ENCODE measurements at regions not wholly inside any gene's neighbourhood (a gene's known extent, or its start where the extent isn't known, plus 50 kb on each side); places are given as distances from the start of the nearest gene placed in this dataset.

- TF ChIP-seq, protein P1, sequence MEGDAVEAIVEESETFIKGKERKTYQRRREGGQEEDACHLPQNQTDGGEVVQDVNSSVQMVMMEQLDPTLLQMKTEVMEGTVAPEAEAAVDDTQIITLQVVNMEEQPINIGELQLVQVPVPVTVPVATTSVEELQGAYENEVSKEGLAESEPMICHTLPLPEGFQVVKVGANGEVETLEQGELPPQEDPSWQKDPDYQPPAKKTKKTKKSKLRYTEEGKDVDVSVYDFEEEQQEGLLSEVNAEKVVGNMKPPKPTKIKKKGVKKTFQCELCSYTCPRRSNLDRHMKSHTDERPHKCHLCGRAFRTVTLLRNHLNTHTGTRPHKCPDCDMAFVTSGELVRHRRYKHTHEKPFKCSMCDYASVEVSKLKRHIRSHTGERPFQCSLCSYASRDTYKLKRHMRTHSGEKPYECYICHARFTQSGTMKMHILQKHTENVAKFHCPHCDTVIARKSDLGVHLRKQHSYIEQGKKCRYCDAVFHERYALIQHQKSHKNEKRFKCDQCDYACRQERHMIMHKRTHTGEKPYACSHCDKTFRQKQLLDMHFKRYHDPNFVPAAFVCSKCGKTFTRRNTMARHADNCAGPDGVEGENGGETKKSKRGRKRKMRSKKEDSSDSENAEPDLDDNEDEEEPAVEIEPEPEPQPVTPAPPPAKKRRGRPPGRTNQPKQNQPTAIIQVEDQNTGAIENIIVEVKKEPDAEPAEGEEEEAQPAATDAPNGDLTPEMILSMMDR (conservative IDR thresholded peaks at IDR 0.05; ENCODE audit: low read length): no peak
- TF ChIP-seq EZH2phosphoT487 (IDR thresholded peaks at IDR 0.05; ENCODE audit: borderline replicate concordance, low read depth, low read length): no peak
Observed at GRCh38 chr15:91541286-91541685, 312.2 kb upstream of the SLCO3A1 start.
